HepG2 (cell line): ENCODE measurements at regions not wholly inside any gene's neighbourhood (a gene's known extent, or its start where the extent isn't known, plus 50 kb on each side); places are given as distances from the start of the nearest gene placed in this dataset.

Experiments used
- EP300 ChIP-seq, 3 experiments: sonication (generic) in 1 of 3; formaldehyde crosslinking in 1 of 3; IDR thresholded peaks; 2 replicates each; pipeline versions ENCODE4 v1.5.1 to v1.6.1; 2011 to 2020; ENCODE audit warnings: low read depth in 2 of 3, low read length in 2 of 3, borderline replicate concordance in 1 of 3, improper control_type of control experiment in 1 of 3, mild to moderate bottlenecking in 1 of 3, missing genetic modification reagents in 1 of 3, moderate library complexity in 1 of 3
- GTF2F1 ChIP-seq: fragments of 150-350 bp; IDR thresholded peaks from 2 replicates; pipeline ENCODE4 v1.6.1; 2014; ENCODE audit warnings: low read length
- KDM1A ChIP-seq: IDR thresholded peaks from 2 replicates; pipeline ENCODE4 v1.6.1; 2016; ENCODE audit warnings: missing compliant biosample characterization
- MED8 ChIP-seq: sonication (generic); formaldehyde crosslinking; IDR thresholded peaks from 2 replicates; pipeline ENCODE4 v1.8.1; 2023; ENCODE audit warnings: mild to moderate bottlenecking, missing genetic modification reagents; ENCODE audit not compliant: insufficient replicate concordance
- NFE2L2 ChIP-seq: fragments of 150-350 bp; IDR thresholded peaks from 2 replicates; pipeline ENCODE4 v1.6.1; 2014; ENCODE audit warnings: low read length
- SMAD3 ChIP-seq: sonication (generic); formaldehyde crosslinking; IDR thresholded peaks from 2 replicates; pipeline ENCODE4 v1.4.0; 2020; ENCODE audit warnings: missing genetic modification reagents
- ZIK1 ChIP-seq: sonication (generic); formaldehyde crosslinking; IDR thresholded peaks from 2 replicates; pipeline ENCODE4 v1.5.0; 2020; ENCODE audit warnings: mild to moderate bottlenecking, low read depth, missing genetic modification reagents, borderline replicate concordance
- ZNF24 ChIP-seq: fragments of 450-650 bp; IDR thresholded peaks from 2 replicates; pipeline ENCODE4 v1.6.1; 2017; ENCODE audit warnings: antibody characterized with exemption, mild to moderate bottlenecking
- ZSCAN30 ChIP-seq: sonication (generic); formaldehyde crosslinking; IDR thresholded peaks from 2 replicates; pipeline ENCODE4 v1.5.0; 2020; ENCODE audit warnings: mild to moderate bottlenecking, missing genetic modification reagents
- TF ChIP-seq, protein P1 (sequence below): IDR thresholded peaks from 2 replicates; pipeline ENCODE4 v1.6.1; 2012; ENCODE audit warnings: inconsistent platforms
- TF ChIP-seq, protein P2 (sequence below), 2 experiments: sonication (generic) in 1 of 2; formaldehyde crosslinking in 1 of 2; IDR thresholded peaks; 2 replicates each; pipeline versions ENCODE4 v1.5.1 to v1.6.1; 2011 to 2020; ENCODE audit warnings: borderline replicate concordance in 1 of 2, low read depth in 1 of 2, low read length in 1 of 2, mild to moderate bottlenecking in 1 of 2, missing genetic modification reagents in 1 of 2, moderate library complexity in 1 of 2
- TF ChIP-seq, protein P3 (sequence below): sonication (generic); formaldehyde crosslinking; IDR thresholded peaks from 2 replicates; pipeline ENCODE4 v1.5.0; 2020; ENCODE audit warnings: mild to moderate bottlenecking, missing genetic modification reagents, moderate library complexity
- TF ChIP-seq, protein P4 (sequence below): IDR thresholded peaks from 2 replicates; pipeline ENCODE4 v1.6.1; 2012; ENCODE audit warnings: low read length, improper control_type of control experiment
- TF ChIP-seq, protein P5 (sequence below): sonication (generic); formaldehyde crosslinking; IDR thresholded peaks from 2 replicates; pipeline ENCODE4 v1.4.0; 2020; ENCODE audit warnings: missing genetic modification reagents

DNA sequence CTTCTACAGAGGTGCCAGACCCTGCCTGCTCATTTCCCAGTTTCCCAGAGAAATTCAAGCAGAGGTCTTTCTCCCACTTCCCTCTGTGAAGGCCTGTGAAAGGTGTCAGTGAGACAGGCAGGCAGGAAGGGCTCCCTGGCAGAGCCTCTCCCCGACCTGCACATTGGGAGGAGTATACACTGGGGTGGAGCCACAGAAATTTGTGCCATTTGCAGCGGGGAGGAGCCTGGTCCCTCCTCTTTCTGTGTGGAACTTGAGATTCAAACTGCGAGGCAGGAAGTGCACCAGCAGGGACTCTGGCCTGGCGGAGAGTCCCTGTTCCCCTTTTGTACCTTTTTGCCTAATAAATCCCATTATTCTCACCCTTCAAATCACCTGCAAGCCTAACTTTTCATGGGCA, 54.6 kb upstream of the OPN4 start:
- TF ChIP-seq, protein P1, sequence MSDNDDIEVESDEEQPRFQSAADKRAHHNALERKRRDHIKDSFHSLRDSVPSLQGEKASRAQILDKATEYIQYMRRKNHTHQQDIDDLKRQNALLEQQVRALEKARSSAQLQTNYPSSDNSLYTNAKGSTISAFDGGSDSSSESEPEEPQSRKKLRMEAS, result no peak
- TF ChIP-seq SMAD3 (CRISPR knock-in tag) (no peak), GTF2F1 (no peak), MED8 (CRISPR knock-in tag) (no peak), EP300 (IDR thresholded peaks at IDR 0.05; ENCODE audit: low read depth in 2 of 2, low read length in 2 of 2) (no peak), EP300 (CRISPR knock-in tag; IDR thresholded peaks at IDR 0.05; ENCODE audit: borderline replicate concordance) (no peak), ZSCAN30 (CRISPR knock-in tag) (no peak), ZIK1 (CRISPR knock-in tag) (no peak), KDM1A (CRISPR knock-in tag) (no peak), NFE2L2 (no peak), ZNF24 (no peak)
- TF ChIP-seq, protein P2, sequence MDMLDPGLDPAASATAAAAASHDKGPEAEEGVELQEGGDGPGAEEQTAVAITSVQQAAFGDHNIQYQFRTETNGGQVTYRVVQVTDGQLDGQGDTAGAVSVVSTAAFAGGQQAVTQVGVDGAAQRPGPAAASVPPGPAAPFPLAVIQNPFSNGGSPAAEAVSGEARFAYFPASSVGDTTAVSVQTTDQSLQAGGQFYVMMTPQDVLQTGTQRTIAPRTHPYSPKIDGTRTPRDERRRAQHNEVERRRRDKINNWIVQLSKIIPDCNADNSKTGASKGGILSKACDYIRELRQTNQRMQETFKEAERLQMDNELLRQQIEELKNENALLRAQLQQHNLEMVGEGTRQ (IDR thresholded peaks at IDR 0.05; ENCODE audit: low read depth, low read length), result no peak
- TF ChIP-seq, protein P2 (CRISPR knock-in tag; IDR thresholded peaks at IDR 0.05; ENCODE audit: borderline replicate concordance), result no peak
- TF ChIP-seq, protein P3, sequence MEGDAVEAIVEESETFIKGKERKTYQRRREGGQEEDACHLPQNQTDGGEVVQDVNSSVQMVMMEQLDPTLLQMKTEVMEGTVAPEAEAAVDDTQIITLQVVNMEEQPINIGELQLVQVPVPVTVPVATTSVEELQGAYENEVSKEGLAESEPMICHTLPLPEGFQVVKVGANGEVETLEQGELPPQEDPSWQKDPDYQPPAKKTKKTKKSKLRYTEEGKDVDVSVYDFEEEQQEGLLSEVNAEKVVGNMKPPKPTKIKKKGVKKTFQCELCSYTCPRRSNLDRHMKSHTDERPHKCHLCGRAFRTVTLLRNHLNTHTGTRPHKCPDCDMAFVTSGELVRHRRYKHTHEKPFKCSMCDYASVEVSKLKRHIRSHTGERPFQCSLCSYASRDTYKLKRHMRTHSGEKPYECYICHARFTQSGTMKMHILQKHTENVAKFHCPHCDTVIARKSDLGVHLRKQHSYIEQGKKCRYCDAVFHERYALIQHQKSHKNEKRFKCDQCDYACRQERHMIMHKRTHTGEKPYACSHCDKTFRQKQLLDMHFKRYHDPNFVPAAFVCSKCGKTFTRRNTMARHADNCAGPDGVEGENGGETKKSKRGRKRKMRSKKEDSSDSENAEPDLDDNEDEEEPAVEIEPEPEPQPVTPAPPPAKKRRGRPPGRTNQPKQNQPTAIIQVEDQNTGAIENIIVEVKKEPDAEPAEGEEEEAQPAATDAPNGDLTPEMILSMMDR, result no peak
- TF ChIP-seq, protein P4, sequence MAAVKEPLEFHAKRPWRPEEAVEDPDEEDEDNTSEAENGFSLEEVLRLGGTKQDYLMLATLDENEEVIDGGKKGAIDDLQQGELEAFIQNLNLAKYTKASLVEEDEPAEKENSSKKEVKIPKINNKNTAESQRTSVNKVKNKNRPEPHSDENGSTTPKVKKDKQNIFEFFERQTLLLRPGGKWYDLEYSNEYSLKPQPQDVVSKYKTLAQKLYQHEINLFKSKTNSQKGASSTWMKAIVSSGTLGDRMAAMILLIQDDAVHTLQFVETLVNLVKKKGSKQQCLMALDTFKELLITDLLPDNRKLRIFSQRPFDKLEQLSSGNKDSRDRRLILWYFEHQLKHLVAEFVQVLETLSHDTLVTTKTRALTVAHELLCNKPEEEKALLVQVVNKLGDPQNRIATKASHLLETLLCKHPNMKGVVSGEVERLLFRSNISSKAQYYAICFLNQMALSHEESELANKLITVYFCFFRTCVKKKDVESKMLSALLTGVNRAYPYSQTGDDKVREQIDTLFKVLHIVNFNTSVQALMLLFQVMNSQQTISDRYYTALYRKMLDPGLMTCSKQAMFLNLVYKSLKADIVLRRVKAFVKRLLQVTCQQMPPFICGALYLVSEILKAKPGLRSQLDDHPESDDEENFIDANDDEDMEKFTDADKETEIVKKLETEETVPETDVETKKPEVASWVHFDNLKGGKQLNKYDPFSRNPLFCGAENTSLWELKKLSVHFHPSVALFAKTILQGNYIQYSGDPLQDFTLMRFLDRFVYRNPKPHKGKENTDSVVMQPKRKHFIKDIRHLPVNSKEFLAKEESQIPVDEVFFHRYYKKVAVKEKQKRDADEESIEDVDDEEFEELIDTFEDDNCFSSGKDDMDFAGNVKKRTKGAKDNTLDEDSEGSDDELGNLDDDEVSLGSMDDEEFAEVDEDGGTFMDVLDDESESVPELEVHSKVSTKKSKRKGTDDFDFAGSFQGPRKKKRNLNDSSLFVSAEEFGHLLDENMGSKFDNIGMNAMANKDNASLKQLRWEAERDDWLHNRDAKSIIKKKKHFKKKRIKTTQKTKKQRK, result no peak
- TF ChIP-seq, protein P5, sequence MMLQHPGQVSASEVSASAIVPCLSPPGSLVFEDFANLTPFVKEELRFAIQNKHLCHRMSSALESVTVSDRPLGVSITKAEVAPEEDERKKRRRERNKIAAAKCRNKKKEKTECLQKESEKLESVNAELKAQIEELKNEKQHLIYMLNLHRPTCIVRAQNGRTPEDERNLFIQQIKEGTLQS, result no peak
